ENCODE measurements at regions not wholly inside any gene's neighbourhood (a gene's known extent, or its start where the extent isn't known, plus 50 kb on each side); places are given as distances from the start of the nearest gene placed in this dataset.

- peak; percentile 5 for DNase-seq
These were observed 140.4 kb downstream of the ENGASE start for GRCh38 chr17:79214940-79215604.

DNA sequence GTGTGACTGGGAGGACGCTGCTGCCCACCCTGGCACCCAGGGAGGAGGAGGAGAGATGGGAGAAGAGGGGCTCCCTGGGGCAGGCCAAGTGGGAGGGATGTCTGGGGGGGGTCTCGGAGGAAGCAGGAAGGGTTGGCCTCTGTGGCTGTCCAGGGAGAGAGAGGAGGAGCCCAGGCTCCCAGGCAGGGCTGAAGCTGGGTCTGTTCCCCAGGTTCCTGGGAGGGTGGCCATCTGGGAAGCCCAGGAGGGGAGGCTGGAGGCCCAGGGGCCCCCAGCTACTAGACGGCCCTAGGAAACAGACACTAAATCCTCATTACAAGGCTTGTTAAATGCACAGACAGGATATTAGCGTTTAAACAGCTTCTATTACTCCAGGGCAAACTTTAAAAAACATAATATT is 139.8 kb downstream of the ENGASE start:
- DNase-seq = no peak

DNA sequence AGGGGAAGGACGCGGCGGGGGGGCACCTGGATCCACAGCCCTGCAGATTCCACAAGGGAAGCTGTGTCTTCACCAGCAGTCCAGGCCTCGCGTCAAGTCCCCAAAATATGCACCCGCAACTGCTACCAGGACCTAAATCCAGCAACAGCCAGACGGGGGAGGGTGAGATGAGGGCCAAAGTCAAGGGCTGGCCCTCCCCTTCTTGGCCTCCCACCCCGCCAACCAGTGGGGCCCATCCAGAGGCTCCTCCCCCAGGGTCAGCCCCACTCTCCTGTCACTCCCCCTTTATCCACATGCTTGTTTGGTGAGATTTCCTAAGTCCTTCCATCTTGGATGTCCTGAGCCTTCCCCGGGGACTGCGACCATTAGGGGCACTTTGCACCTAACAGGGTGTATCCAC is 138.7 kb downstream of the ENGASE start:
- no peak for DNase-seq

DNA sequence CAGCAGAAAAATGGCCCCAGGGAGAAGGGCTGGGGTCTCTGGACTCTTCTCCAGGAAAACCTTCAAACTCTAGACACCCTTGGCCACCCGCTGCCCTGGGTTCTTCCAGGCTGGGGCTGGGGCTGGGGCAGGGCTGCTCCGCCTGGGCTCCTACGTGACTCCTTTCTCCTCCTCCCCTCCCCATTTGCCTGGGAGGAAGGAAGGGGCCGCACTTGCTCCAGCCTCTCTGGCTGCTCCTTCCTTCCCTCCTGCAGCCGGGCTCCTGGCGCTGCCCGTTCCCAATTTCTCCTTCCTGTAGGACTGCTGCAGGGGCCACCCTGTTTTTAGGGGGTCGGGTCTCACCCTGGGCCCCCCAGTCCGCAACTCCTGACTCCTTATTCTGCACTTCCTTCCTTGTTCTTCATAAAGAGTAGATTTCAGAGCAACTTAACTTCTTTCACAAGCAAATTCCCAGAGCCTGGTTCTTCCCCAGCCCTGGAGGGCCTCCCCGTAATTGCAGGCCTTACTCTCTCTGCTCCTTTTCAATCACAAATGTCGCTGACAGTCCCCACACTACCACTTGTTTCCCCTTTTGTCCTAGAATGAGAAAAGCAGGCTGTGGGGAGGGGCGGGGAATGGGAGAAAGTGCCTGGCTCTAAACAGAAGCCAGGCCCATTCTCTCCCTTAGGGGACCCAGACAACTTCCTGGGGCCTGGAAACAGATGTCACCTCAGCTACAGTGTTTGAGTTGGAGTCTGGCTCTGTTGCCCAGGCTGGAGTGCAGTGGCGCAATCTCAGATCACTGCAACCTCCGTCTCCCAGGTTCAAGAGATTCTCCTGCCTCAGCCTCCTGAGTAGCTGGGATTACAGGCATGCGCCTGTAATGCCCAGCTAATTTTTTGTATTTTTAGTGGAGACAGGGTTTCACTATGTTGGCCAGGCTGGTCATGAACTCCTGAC is 137.8 kb downstream of the ENGASE start:
- DNase-seq = no peak

- no peak for DNase-seq
These were observed 136.6 kb downstream of the ENGASE start for GRCh38 chr17:79211061-79211770.

DNA sequence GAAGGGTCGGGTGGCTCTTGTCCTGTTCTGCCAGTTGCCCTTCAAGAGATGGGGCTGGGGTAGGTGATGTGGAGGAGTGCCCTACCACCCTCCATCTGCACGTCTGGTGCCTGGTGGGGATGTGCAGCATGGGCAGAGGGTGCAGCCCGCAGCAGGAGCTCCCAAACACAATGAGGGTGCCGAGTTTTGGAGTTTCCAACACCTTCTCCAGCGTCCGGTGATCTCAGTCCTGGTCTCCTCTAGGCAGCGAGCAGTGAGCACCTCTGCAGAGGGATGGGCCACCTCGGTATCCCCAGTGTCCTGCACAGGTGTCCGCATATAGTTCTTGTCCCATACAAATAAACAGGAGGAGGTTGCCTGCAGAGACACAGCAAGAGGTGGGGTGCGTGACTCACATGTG is 136.0 kb downstream of the ENGASE start:
- no peak for DNase-seq

- DNase-seq = no peak
These were observed 133.3 kb downstream of the ENGASE start for GRCh38 chr17:79207960-79208359.

DNA sequence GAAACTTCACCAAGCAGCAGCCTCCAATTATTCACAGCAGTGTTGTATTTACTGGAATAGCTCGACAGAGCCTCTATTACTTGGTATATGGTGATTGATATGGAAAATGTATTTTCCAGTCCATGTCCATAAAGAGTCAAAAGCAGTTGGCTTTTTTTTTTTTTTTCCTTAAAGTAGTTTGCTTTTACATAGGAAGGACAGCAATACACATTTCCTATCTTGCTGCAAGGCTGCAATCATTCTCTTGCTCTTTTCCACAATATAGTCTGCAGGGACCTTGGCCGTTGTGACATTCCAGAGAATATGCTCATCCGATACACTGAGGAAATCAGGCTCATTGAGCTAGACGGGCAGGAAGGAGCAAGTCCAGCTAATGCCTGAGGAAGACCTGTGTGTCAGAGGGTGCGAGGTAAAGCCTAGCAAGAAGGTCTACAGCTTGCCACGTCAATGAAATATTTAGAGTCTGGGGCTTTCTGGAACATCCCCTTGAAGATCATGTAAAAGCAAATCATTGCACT is 131.1 kb downstream of the ENGASE start:
- DNase-seq = no peak

- DNase-seq = no peak
These were observed 129.6 kb downstream of the ENGASE start for GRCh38 chr17:79204261-79204660.

GRCh38 chr17:79203657-79204056 is 129.0 kb downstream of the ENGASE start:
- DNase-seq = no peak

DNA sequence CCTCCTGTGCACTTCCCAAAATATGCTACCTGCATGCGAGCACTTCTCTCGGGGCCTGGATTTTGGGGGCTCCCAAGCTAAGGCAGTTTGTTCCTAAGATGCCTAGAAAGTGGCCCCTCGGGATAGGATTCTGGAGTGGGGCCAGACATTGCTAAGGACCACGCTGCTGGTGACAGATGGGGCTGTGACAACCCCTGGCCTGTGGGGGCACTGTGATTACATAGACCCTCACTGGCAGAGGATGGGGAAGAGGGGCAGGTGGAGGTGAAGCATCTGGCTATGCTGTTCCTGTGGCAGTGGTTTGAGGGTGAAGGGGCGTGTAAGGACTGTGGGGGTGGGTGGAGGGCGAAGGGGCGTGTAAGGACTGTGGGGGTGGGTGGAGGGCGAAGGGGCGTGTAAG is 128.4 kb downstream of the ENGASE start:
- DNase-seq = no peak

DNA sequence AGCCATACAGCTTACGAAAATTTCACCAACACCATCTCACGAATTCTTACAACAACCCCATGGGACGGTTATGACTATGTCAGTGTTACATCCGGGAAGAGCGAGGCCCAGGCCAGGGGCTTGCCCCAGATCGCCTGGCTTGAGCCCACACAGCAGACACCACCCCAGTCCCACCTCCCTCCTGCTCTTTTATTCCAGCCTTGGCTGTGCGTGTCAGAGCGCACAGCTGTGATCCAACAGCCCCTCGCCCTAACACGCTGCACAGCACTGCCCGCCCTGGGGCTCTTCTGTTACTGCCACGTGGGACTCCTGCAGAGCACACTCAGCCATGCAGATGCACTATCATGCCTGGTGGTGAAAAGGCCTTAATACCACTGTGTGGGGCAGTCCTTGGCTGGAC is 127.9 kb downstream of the ENGASE start:
- no peak for DNase-seq

GRCh38 chr17:79201536-79202227 is 127.1 kb downstream of the ENGASE start:
- DNase-seq = no peak

- DNase-seq = no peak
These were observed 126.5 kb downstream of the ENGASE start for GRCh38 chr17:79201119-79201518.

DNA sequence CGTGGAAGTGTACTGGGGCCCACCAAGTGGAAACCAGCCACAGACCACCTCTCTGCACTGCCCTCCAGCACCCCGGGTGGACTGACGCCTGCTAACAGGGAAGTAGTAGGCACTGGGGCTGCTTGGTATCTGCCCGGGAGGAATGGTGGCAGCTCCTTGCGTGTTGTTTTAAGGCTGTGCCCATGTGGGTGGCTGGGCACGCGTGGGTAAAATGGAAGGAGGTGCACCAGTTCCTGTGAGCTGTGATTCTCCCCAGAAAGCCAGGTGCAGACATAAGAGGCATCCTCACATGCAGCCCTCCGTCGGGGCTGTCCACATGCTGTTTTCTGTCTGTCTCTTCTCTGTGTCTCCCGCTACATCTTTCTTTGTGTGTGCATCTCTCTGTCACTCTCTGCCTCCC is 122.3 kb downstream of the ENGASE start:
- no peak for DNase-seq

- DNase-seq = no peak
These were observed 118.1 kb downstream of the ENGASE start for GRCh38 chr17:79192503-79193351.

DNA sequence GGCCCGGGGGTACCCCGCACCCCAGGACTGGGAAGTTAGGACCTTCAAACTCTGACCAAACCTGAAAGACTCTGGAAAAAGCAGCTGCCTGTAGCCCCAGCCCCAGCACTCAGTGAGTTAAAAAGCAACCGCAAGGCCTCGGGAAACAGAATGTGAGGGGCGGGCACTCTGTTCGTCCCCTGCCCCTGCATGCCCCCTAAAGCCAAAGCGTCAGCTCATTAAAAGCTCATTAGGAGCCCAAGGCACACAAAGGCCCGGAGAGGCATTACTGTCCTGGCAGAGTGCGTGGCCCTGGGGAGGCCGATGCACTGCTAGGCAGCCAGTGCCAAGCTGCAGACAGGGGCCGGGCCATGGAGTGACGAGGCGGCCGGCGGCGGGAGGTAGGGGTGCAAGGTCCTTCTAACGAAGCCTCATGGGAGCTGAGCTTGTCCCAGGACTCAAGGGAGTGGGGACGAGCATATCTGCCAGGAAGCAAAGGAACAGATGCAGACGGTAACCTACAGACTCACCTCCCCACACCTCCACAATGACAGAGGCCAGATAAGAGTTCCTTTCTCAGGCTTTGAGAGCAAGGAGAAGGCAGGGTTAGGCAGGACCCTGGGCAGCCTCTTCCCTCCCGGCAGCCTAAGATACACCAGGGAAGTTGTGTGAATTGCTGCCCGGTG is 116.8 kb downstream of the ENGASE start:
- no peak for DNase-seq

- no peak for DNase-seq
These were observed 114.7 kb downstream of the ENGASE start for GRCh38 chr17:79189305-79189704.

DNA sequence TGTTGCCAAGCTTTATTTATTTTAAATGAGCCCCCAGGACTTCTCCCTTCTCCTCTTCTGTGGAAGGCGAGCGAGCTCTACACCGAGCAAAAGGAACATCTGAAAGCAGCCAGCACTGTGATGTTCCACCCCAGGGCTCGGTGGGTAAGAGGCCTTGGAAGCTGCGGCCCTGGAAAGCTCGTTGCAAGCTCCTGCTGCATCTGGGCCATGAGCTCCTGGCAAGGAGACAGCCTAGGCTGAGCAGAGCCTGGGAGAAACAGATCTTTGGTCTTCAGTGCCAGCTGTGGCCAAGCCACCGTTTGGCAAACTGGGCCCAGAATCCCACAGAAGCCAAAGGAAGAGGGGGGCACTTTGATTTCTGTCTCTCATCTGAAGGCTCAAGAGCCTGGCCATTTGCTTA is 114.1 kb downstream of the ENGASE start:
- no peak for DNase-seq

GRCh38 chr17:79188048-79188447 is 113.4 kb downstream of the ENGASE start:
- DNase-seq = no peak

DNA sequence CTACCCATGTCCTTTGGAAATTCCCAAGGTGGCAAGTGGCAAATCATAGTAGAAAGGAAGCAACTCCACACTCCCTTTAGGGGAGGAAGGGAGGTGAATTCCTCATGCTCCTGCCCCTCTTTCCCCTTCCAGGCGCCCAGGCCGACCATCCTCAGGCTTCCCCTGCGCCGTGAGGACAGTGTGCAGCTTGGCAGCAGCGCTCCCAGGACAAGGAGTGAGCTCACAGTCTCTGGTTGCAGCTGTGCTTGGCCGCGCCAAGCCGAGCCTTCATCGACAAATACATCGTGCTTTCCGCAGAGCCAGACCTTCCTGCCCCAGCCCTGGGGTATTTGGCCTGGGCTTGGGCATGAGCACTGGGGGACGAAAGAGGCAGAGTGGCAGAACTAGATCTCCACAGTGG is 112.6 kb downstream of the ENGASE start:
- no peak for DNase-seq
